AG09319 (cell line): ENCODE measurements at regions not wholly inside any gene's neighbourhood (a gene's known extent, or its start where the extent isn't known, plus 50 kb on each side); places are given as distances from the start of the nearest gene placed in this dataset.

Source experiments
- DNase-seq: peaks from one replicate; pipeline ENCODE4 v3.0.0-alpha.2; 2010; ENCODE audit warnings: low read depth; ENCODE audit errors: extremely low read depth
- TF ChIP-seq, protein P1 (sequence below): IDR thresholded peaks from 2 replicates; pipeline ENCODE4 v1.5.1; 2011; ENCODE audit warnings: low read depth, mild to moderate bottlenecking, inconsistent platforms, low read length, moderate library complexity

DNA sequence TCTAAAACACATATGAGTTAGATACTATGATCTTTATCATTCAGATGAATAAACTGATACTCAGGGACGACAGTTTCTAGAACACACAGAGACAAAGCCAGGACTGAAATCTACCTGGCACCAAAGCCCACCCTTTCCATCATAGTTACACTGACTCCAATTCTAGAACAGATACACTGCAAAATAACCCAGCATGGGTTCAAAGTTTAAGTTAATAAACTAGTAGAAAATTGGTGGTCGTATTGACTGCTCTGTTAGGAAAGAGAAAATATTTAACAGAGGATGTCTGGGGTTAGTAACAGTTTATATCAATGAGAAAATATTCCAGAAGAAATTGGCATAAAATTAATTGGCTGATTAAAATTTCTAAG, 60.8 kb upstream of the BCL9 start:
- DNase-seq = no peak
- TF ChIP-seq, protein P1, sequence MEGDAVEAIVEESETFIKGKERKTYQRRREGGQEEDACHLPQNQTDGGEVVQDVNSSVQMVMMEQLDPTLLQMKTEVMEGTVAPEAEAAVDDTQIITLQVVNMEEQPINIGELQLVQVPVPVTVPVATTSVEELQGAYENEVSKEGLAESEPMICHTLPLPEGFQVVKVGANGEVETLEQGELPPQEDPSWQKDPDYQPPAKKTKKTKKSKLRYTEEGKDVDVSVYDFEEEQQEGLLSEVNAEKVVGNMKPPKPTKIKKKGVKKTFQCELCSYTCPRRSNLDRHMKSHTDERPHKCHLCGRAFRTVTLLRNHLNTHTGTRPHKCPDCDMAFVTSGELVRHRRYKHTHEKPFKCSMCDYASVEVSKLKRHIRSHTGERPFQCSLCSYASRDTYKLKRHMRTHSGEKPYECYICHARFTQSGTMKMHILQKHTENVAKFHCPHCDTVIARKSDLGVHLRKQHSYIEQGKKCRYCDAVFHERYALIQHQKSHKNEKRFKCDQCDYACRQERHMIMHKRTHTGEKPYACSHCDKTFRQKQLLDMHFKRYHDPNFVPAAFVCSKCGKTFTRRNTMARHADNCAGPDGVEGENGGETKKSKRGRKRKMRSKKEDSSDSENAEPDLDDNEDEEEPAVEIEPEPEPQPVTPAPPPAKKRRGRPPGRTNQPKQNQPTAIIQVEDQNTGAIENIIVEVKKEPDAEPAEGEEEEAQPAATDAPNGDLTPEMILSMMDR = no peak

- TF ChIP-seq, protein P1 = no peak
- DNase-seq = no peak
These were observed 54.2 kb upstream of the BCL9 start for GRCh38 chr1:147486876-147487656.

GRCh38 chr1:147491098-147491497, 50.2 kb upstream of the BCL9 start:
- no peak for DNase-seq
- TF ChIP-seq, protein P1 = no peak
